DMS53 treated with DMSO at 0.1 percent for 48 hours (cell line): ENCODE measurements at regions not wholly inside any gene's neighbourhood (a gene's known extent, or its start where the extent isn't known, plus 50 kb on each side); places are given as distances from the start of the nearest gene placed in this dataset.
A peak's percentile ranks its signal among the peaks of the same experiment; 100 is the strongest.

Experiments used
- DNase-seq: peaks from one replicate; lab custom pipeline; 2025; ENCODE audit not compliant: unreplicated experiment; lab: John Stamatoyannopoulos, UW

DNA sequence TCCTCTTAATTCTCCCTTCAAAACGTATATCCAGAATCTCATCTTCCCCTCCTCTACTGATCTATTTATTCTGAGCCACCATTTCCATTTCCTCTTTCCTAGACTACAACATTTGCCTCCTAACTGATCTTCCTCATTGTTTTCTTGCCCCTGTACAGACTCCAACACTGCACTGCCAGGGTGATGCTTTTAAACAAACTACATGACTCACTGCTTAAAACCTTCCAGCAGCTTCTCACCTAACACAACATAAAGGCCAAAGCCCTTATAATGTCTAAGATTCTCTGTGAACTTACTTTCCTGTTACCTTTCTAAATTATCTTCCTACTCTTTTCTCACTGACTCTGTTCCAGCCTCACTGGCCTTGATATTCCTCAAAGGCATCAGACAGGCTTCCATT, 161.0 kb upstream of the HS3ST1 start:
- no peak for DNase-seq

DNA sequence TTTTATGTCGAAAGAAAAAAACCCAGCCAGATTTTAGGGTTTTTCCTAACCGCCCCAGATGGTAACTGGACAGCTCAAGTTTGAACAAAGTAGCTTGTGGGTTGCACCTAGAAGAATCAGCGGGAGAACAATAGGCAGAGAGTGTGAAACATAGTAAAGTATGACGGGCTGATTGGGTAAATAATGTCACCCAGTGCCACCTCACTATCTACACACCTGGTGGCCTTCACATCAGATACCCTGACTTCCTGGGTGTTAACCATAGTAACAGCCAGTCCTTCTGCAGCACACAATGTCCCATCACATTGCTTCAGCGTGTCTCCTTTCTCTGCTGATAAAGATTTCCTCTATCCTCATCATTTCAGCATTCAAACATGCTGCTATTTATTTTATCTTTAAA, 159.1 kb upstream of the HS3ST1 start:
- DNase-seq = peak; percentile 52

DNA sequence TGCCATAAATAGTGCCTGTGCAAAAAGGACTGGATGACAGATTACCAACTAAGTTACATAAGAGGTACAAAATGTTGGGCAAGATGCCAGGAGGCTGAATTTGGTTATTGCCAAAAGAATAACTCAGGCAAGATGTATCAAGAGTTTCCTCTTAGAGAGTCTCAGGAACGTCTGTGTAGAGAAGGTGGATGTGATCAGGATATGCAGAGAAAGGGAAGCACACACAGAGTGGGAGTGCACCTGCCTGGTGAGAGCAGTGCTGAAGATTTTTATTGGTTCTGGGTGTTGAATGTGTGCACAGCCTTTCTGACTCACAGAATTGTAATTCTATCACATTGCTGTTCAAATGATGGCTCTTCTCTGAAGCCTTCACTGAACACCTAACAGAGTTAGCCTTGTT, 156.8 kb upstream of the HS3ST1 start:
- peak; percentile 98 for DNase-seq

GRCh38 chr4:11568511-11568910, 139.8 kb upstream of the HS3ST1 start:
- DNase-seq = no peak

DNA sequence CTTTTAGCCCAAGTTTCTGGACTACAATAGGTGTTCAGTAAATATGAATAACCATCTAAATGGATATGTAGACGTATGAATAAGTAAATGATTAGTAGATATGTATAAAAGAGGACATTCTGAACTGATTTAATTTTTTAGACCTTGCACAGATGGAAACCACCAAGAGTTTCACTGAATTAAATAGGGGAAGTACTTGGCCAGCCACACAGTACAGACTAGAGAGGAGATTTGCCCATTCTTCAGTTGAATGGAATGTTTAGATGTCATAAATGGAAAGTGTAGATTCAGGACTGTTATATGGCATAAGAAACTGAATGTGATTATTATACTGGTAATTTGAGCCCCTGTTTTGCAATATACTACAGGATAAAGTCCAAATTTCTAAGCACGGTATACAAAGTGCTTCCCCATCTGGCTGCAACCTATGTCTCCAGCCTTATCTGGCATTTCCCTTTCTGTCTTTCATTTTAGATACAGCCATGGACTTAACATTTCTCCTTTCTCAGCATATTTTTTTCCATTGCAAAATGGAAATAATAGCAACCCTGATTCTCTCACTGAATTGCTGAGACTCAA, 137.8 kb upstream of the HS3ST1 start:
- DNase-seq = peak; percentile 9

- no peak for DNase-seq
These were observed 137.2 kb upstream of the HS3ST1 start for GRCh38 chr4:11565899-11566298.

DNA sequence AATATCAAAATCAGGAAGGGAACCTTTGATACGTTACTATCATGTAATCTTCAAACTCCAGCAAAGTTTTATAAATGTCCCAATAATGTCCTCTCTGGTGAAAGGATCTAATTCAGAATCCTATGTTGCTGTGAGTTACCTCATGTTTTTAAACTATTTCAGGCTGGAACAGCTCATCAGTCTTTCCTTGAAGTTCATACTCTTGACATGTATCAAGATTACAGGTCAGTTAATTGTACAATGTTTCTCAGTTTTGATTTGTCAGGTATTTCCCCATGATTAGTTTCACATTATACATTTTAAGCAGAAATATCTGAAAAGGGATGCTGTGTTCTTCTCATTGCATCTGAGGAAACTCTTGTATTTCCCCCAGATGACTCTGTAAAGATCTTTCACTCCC, 136.5 kb upstream of the HS3ST1 start:
- DNase-seq = no peak

GRCh38 chr4:11564021-11564420, 135.3 kb upstream of the HS3ST1 start:
- peak; percentile 84 for DNase-seq

DNA sequence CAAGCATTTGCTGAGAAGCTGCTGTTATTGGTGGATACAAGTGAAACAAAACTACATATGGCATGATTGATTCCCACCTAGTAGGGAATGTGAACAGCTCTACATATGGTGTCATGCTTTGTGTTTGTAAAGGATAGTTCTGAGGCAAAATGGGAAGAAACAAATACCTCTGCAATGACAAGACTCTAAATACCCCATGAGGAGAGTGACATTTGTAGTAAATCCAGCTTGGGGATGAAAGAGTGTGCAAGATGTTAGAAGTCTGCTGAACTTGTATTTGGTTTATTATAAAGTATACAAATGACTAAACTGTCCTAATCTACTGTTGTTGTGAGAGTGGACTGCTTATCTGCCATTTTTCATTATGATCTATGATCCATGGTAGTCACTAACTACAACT, 120.8 kb upstream of the HS3ST1 start:
- no peak for DNase-seq

GRCh38 chr4:11548597-11549082, 119.9 kb upstream of the HS3ST1 start:
- DNase-seq = peak; percentile 92

GRCh38 chr4:11546391-11547175, 117.9 kb upstream of the HS3ST1 start:
- DNase-seq = no peak

DNA sequence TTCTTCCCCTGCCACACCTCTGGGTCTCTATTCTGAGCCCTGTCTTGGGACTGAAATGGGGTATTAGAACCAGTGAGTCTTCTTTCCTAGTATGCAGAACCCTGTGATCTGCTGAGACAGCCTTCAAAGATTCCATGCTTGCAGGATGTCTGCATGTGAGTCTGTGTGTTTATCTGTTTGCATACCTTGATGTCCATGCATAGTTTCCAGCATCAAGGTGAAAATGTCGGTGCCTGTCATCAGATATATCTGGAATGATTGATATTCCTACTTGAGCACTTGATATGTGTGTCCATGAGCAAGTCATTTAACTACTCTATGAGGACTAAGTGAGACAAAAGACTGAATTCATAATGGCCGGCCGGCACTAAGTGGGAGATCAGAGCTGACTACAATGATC, 117.0 kb upstream of the HS3ST1 start:
- DNase-seq = no peak

DNA sequence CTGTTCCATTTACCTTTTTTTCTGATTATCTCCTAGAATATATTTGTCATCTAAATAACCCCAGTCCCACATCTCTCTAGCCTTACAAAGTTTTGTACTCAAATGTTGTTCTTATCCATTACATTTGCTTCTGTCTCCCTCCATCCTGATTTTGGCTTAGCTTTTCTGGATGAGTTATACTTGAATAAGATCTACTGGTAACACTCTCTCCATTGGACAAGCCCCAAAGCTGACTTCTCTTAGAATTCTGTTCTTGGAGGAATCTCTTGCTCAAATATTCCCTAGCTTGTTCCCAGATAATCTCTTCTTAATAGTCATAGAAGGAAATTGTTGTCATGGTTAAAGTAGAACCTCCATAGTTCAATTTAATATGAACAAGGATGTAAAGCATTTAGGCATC, 115.5 kb upstream of the HS3ST1 start:
- DNase-seq = no peak

- DNase-seq = no peak
These were observed 115.0 kb upstream of the HS3ST1 start for GRCh38 chr4:11543706-11544105.

DNA sequence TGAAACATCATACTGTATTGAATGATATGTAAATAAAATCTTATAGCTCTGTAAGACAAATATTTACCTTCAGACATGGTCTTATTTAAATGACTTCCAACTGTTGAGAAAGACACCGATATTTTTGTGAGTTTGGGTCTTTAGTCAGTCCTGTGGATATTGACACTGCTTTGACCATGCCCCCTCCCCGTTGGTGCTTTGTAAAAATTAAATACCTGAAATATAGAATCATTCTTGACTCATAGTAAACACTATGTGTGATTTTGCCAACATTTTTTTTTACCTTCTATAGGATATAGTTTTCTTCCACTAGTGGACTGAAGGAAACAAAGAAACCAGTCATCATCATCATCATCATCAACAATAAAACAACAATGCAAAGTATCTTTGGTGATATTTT, 114.3 kb upstream of the HS3ST1 start:
- no peak for DNase-seq

DNA sequence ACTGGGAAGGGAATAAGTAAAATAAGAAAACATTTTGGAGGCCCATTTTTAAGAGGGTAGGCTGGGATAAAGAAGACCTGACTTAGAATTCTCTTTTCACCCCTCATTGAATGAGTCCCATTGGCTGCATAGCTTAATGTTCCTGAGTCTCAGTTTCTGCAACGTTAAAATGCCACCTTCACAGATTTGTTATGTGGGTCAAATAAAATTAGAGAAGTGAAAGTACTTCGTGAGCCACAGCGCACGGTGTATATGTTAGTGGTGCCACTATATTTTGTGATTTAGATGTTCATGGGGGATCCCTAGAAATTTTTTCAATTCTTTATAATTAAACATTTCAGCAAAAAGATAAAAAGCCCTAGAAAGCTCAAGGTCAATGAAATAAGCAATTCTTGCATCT, 109.2 kb upstream of the HS3ST1 start:
- no peak for DNase-seq

DNA sequence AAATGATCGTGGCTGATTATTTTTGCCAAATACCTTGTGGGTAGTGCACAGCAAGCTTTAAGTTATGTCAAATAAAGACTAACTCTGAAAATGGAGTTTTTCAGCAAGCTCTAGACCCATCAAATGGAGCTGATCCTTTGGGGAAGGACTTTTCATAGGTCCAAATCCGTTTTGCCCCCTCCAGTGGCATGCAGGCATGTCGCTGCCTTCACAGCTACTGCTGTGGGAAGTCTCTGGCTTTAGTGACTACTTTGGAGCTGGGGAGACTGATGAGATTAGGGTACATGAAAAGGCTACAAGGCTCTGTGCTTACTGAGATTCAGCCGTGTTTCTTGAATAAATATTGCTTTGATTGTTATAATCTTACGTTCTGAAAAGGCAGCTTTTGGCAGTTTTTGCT, 106.6 kb upstream of the HS3ST1 start:
- DNase-seq = no peak

DNA sequence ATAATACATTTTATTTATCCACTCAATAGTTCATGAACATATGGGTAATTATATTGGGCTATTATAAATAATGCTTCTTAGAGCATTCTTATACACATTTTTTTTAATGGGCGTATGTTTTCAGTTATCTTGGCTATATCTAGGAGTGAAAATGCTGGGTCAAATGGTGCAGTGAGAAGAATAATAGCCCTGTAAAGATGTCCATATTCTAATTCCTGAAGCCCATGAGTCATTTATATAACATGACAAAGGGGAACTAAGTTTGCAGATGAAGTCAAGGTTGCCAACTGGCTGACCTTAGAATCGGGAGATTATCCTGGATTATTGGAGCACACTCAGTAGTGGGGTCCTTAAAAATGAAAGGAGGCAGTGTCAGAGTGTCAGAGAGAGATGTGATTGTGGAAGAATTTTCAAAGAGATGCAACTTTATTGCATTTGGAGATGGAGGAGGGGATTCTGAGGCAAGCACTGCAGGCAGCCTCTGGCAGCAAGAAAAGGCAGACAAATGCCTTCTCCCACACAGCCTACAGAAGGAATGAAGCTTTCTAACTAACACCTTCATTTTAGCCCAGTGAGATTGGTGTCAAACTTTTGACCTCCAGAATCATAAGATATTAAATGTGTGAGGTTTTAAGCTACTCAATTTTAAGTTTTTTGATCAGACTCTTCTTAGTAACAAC, 106.1 kb upstream of the HS3ST1 start:
- no peak for DNase-seq

DNA sequence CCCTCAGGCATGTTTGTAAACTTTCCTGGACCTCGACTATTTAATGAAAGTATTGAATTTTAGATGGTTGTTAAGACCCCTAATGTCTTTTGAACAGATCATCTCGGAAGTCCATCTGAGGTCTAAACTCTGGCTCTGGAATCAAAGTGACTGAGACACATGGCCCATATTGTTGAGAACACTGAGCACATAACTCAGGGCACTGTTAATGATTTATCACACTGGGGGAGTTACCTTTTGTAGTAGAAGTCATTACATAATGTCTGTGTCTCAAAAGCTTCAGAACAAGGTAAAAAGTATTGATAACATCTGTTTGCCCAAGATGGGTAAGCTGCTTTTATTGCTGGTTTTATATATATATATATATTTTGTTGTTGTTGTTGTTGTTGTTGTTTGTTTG, 103.4 kb upstream of the HS3ST1 start:
- peak; percentile 24 for DNase-seq

GRCh38 chr4:11529625-11530201, 101.0 kb upstream of the HS3ST1 start:
- peak; percentile 97 for DNase-seq

DNA sequence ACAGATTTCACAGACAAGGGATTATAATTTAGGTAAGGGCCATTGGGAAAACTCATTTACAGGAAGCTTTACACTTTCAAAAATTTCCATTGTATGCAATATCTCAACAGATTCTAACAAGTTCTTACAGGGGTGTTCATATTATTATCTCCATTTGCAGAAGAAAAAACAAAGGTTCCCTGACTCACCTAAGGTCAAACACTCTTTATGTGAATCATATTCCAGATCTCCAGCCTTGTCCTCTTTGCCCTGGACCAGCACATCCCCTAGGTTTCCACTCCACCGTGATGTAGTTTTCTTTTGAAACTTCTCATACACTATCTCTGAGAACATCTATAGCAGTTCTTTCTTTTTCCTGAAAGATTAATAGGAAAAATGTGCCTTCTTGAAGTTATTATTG, 96.4 kb upstream of the HS3ST1 start:
- no peak for DNase-seq

- DNase-seq = no peak
These were observed 90.1 kb upstream of the HS3ST1 start for GRCh38 chr4:11518754-11519153.
